ENCODE measurements at regions not wholly inside any gene's neighbourhood (a gene's known extent, or its start where the extent isn't known, plus 50 kb on each side); places are given as distances from the start of the nearest gene placed in this dataset.

DNA sequence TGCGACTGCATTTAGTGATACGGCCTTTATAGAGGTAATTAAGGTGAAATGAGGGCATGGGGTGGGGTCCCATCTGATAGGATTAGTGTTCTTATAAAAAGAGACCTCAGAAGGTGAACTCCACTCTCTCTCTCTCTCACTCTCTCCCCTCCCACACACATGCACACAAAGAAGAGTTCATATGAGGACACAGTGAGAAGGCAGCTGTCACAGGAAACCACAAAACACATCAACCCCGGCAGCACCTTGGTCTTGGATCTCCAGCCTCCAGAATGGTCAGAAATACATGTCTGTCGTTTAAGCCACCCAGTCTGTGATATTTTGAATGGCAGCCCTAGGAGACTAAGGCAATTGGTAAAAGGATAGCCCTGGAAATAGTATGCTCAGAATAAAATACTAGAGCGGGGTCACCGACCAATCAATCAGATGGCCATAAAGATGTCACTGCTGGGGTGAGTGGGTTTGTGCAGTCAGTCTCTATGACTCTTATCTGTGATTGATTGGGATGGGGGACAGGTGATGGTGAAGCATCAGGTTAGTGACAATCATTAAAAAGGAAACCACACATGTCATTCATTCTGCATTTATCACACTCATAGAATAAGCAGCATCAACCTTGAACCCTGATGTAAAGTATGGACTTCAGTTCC lies 118.9 kb upstream of the POU3F3 start:
- peak; percentile 83 to 90 for DNase-seq

DNA sequence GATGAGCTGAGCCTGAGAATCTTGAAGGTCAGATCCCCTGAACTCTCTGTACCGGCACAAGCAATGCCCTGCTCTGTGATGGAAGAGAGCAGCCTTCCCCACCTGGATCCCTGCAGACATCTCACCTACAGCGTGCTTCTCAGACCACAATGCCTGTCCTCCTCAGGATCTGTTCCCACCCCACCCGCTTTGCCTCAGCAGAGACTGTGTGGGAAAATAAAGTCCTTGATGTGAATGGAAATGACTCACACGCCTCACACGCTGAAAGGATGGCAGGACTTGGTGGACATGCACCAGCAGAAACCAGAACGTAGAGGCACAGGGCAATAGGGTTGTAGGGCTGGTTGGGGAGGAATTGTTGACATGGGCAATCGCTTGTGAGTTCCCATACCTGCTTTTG lies 117.9 kb upstream of the POU3F3 start:
- DNase-seq: no peak

DNA sequence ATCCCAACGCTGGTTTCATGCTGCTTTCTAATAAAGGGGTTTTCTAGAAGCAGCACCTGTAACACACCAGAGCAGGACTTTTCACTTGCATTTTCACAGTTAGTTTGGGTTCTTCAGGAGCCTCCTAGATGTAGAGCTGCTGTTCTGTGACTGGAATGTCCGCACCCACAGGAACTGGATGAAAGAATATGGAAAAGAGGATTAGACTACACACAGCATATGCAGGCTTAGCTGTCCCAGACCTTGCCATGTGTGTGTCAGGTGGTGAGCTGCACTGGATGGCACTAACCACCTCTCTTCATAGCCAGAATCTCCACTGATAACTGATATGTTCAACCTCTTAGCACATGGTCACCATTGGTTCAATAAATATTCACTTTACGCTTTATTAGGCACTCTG lies 112.1 kb upstream of the POU3F3 start:
- DNase-seq: no peak

DNA sequence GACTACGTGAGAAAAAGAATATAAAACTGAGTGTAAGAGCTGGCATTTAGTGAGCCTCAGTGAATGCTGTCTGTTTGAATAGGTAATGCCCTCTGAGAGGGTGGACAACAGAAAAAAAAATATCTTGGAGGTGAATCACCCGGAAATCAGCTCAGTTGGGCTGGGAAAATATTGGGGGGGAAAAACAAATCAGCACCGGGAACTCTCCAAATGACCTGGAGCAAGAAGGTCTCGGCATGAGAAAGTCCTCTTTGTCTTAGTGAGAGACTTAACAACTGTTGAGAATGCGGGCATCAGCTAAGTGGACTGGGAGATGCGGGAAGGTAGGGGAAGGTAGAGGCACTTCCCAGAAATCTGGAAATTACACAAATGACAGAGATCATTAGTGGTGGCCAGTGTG lies 109.4 kb upstream of the POU3F3 start:
- DNase-seq: no peak

DNA sequence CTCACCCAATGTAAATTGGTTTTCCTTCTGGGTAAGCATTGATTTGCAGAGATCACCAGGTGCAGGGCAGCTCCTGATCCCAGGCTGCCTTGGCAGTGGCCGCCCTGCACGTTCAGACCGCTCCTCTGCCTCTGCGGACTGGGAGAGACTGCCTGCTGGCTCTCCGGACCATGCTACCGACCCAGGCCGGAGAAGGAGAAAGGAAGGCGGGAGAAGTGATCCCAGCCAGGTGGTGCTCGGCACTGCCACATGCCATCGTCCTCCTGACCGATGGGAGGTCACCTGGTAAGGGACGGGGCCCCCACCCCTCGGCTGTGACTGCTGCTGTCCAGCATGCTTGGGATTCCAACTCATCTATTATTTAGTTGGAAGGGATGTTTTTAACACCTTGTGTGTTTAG lies 108.1 kb upstream of the POU3F3 start:
- no peak for DNase-seq

DNA sequence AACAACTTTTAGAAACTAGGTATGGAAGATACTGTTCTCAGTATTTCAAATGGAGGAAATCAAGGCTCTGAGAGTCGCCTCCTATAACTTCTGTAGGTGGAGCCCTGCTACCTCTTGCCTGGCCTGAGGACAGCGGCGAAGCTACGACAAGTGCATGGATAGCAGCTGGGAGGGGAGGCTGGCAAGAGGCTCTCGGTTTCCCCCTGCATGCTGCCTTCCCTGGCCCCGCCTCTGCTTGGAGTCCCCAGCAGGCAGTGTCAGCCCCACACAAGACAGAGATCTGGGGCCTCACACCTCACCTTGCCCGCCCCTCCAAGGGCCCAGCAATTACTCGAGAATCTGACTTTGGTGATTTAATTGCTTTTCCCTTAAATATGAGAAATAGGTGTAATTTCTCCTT lies 107.6 kb upstream of the POU3F3 start:
- no peak for DNase-seq

DNA sequence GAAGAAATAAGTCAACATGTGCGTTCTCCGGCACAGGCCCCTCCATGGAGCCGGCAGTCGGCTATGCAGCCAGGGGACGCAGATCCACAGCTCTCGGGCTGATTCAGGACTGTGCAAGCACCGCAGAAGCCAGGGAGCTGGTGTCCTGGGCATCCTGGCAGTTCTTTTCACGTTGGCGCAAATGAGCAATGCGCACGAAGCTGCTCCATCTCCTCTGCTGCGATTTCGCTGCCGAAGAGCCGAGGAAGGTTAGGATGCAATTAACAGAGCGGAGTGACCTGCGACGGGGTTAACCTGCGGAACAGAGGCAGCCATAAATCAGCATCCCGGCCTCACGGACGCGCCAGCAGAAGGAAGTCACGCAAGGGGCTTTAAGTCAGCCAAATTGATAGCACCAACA lies 107.1 kb upstream of the POU3F3 start:
- DNase-seq: no peak

DNA sequence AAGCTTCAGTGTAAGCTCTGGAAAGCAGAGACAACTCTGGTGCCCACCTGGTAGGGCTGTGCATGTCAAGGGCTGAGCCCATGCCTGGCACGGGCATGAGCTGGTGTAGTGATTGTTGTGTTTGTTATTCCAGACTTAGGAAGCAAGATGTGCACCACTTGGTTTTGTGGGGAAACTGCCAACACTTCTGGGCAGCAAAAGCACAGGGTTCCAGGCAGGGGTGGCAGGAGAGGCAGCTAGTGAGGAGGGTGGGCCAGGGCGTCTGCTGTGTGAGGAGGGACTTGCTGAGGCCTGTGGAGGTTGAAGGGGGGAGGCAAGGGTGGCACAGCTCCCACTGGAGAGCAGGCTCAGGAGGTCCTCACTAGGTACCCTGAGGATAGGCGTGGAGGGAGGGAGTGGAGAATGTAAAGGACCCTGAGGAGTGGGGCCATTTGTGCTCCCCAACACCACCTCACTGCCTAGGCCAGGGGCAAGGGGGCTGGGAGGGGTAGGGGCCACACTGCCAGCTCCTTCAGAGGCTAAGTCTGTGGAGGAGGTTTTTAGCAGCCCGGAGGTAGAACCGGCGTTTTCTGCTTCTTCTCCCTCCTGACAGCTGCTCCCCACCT lies 104.0 kb upstream of the POU3F3 start:
- no peak for DNase-seq

DNA sequence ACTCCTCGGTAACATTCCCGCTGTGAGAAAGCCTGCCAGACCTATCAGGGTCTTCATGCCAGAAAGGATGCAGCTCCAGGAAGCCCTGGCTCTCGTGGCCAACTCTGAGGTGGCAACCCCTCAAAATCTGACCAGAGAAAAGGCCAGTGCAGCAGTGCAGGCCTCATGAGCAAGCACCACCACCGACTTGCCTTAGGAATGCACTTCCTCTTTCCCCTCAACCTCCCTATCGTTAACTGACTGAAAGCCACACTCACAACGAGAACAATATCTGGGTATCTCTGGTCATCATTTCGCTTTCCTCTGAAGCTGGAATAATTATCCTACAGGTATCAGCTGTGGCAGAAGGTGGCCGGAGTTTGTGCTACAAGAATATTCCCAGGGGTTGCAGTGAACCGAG lies 101.4 kb upstream of the POU3F3 start:
- peak; percentile 73 to 74 for DNase-seq

DNA sequence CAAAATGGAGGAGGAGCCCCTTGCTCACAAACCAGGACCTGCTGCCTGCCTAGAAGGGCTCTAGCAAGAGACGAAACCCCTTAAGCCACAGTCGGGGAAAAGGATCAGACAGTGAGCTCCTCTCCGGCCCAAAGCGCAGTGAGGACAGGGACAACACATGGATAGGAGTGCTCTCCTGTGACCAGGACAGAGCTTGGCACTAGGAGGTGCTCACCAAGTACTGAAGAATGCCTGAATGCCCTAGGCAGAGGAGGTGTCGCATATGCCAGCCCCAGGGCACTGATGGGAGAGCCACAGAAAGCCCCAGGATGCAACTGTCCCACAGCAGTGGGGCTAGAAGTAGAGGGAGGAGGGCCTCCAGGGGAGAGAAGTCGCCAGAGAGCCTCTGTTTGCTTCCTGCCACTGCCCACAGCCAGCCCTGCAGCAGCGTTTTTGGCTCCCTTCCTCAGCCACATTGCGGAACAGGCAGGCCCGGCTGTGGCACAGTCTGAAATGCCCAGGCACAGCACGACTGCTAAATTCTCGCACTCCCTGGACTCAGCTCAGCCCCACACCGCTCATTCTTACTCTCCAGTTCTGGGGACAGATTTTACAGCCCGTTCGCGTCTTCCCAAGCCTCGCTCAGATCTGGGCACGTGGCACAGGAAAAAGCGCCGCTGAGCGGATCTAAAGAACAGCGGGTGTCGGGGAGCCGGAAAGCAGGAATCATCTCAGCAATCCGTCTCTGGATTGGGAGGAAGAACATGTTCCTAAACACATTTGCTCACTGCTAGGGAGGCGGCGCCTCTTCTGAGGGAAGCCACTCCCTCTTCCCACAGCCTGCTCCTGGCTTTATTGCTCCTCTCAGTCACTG lies 98.7 kb upstream of the POU3F3 start:
- peak; percentile 95 for DNase-seq

DNA sequence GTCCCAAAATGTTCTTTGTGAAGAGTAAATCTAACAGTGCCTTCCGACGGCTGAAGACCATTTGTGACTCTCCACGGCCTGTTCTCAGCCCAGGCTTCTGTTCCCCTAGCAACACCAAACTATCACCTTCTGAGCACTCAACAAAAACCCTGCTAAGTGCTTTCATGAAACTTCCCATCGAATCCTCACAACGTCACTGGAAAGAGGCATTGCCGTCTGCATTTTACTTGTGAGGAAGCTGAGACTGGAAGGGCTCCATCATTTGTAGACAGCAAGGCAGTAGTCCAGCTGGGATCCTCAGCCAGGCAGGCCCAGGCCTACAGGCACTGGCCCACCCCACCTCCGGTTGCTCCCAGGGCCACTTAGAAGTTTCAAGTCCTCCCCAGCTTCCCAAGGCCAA lies 97.8 kb upstream of the POU3F3 start:
- no peak for DNase-seq

DNA sequence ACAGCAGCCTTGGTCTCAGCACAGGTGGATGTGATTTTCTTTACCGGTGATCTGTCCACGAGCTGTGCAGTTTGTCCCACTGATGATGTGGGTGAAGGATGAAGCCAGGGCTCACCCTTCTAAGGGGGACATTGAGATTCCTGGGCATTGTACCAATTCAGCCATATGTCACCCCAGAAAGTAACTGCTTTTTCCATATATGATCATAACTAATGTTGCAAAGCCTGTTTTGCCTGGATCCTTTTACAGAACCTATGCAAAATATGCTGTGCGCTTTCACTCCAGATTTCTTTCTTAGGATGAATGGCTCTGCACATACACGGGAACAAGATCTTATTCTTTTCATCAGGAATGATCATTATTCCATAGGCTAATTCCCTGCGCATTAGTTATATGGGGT lies 96.9 kb upstream of the POU3F3 start:
- DNase-seq: no peak

DNA sequence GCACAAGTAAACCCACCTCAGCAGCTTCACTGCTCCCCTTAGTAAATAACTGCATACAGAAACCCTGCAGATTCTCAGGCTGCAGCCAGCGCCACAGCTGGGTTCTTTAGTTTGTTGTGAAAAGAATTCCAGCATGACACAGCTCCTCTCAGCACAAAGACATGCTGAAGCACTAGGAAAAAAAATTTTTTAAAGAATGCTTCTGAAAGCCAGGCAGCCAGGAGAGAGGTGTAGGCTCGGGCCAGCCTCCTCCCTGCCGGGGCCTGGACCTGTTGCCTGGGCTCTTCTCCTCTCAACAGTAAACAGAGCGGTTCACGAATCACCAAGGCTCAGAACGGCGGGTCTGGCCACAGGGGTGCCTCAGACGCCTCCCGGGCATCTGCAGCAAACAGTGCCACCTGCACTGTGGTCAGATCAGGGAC lies 95.7 kb upstream of the POU3F3 start:
- DNase-seq: no peak

DNA sequence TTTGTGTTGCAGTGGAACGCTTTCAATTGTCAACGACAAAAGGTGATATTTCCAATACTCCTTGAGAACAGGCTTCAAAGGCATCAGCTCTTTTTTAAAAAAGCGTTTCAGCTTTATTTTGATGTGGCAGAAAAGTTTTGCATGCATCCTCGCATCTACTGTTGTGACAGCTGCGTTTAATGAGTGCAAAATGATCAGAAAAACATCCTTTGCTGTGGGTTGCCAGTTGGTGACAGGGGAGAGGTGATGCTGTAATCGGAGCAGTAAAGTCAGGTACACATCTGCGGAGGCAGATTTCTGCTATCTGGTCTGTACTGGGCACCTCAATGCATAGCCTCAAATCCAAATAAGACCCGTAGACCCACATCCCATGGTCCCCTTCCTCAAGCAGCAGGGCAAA lies 91.9 kb upstream of the POU3F3 start:
- no peak for DNase-seq

DNA sequence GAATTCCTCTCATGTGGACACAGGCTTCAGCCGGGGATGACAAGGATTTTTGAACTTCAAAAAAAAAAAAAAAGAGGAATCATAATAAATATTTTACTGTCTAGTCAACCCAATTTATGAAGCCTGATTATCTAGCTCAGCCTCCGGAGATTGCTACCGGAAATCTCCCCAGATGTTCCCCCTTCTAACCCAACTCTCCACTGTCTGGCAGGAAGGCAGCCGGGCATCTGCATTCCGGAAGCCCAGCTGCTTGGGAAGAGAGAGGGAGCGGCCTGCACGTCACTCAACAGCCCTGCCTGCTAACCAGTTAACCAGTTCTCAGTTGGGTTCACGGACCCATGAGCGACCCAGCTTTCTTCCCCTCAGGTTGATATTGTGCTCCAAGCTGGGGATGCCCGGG lies 87.2 kb upstream of the POU3F3 start:
- peak; percentile 95 for DNase-seq

DNA sequence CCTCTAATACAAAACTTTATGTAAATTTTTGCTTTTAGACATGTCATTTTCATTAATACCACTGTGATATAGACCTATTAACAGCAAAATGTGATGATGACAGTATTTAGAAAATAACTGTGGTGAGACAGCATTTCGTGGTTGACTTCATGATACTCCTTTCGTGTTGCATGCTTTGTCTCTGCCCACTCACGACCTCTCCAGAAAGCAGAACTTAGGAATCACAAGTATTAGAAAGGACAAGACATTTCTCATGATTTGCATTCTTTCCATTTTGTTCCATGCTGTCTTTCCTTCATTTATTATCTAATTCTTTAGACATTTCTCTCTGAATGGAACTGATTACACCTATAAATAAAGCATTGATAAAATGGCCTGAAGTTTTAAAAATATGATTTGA lies 85.2 kb upstream of the POU3F3 start:
- peak; percentile 48 to 52 for DNase-seq

DNA sequence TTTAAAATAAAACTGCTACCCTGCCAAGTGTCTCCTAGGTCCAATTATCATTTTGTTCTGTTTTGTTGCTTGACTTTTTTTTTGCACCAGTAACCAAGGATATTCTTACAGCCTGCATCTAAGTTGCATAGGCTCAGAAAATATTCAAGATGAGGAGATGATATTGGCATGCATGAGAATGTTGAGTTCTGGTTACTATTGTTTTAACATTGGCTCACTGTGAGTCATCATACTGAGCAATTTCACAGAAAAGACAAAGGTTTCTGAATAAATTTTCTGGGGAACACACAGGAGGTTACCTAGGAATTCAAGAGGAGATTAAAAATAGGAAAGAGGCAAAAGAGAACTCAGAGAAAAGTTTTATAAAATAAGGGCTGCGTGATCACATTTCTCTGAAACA lies 84.8 kb upstream of the POU3F3 start:
- no peak for DNase-seq

DNA sequence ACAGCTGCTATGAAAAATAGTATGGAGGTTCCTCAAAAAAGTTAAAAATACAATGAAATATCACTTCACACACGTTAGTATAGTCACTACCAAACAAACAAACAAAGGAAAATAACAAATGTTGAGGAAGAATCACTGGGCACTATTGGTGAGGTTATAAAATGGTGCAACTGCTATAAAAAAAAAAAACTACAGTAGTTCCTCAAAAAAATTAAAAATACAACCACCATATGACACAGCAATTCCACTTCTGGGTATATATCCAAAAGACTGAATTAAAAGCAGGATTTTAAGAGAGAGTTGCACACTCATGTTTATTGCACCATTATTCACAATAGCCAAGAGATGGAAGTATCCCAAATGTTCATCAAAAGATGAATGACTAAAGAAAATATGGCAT lies 80.9 kb upstream of the POU3F3 start:
- no peak for DNase-seq

DNA sequence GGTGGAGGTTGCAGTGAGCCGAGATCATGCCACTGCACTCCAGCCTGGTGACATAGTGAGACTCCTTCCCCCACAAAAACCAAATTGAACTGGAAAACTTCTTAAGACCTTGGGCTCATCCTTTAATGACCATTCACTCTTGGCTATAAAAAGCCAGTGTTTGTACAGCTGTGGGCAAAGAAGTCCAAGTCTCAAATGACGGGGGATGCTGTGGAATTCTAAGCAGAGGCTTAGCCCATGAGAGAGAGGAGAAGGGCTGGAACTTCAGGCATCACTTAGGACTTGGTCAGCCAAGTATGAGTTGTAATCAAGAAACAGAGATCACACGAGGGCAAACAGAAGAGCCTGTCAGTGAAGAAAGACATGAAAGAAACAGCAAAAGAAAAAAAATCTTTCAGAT lies 79.3 kb upstream of the POU3F3 start:
- no peak for DNase-seq

DNA sequence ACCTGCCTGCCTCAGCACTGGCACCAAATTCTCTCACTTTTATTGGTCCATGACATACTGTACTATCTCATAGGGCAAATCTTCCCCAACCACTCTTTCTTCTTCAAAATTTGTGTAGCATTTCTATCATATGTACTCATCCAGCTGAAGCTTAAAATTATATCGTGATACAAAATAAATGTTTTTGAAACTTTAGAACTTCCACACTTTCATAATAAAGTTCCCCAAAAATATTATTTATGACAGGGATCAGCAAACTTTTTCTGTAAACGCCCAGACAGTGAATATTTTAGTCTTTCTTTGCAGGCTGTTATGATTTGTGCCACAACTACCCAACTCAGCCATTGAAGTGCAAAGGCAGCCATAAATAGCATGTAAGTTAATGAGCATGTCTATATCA lies 76.2 kb upstream of the POU3F3 start:
- DNase-seq: no peak

DNA sequence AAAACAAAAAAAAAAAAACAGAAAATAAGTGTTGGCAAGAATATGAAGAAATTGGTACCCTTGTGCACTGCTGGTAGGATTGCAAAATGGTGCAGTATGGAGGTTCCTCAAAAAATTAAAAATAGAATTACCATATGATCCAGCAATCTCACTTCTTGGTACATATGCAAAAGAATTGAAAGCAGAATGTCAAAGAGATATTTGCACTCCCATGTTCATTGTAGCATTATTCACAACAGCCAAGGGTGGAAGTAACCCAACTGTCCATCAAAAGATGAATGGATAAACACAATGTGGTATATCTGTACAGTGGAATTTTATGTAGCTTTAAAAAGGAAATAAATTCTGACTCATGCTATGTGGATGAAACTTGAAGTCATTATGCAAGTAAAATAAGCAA lies 72.8 kb upstream of the POU3F3 start:
- DNase-seq: peak; percentile 10 to 26

DNA sequence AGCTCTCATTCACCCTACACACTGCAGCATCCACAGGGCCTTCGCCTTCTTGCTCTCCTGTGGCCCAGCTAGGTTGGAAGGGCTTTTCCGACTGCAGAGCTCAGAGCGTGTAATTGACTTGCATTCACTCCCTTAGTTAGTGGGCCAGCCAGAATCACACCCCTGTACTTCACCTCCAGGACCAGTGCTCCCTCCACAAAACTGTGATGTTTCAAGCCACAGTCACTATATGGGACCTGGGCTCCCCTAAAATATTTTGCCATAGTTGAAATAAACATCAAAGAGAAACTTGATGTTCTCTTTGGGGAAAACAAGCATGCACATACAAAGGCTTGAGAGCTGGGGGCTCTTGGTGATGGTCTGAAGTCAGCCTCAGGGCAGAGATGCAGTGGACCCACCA lies 69.7 kb upstream of the POU3F3 start:
- DNase-seq: no peak

DNA sequence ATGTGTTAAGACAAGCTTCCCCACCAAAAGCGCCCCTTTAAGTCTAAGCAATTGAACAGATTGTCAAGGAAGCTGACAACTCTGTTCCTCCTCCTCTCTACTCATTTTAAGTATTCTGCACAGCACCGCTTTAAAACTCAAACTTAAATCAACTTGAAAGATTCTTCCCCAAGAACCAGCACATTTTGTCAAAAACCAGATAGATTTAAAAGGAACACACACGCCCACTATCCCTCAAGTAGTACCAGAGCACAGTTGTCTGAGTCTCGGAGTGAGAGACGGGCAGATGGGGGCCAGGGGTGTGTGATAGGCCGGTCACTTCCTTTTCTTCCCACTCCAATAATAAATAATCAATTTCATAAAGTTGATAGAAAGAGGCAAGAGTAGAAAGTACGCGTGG lies 67.7 kb upstream of the POU3F3 start:
- no peak for DNase-seq

DNA sequence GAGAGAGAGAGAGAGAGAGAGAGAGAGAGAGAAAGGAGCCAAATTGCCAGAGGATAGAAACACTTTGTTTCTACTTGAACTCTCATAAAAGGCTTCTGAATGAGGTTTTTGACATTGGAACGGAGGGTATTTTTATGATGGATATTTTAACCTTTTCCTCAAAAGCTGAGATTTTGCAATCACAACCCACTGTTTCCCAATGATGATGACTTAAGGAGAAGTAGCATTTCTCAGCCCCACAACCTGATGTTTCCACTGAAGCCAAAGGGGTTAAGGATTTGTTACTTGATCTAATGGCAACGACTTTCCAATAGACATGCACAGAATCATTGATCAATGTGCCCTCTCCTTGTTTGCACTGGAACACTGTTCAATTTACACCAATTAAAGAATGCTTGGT lies 67.1 kb upstream of the POU3F3 start:
- no peak for DNase-seq

Measured in Kasumi-1 (cell line).